Tibial artery (tissue), 4 donors: ENCODE measurements at regions not wholly inside any gene's neighbourhood (a gene's known extent, or its start where the extent isn't known, plus 50 kb on each side); places are given as distances from the start of the nearest gene placed in this dataset.

ENCODE experiments used
- DNase-seq, 2 donors: peaks; one replicate each; pipeline ENCODE4 v3.0.0-alpha.2; 2019
- H3K27ac ChIP-seq, 2 donors: fragments of 200-600 bp; sonication (generic) in 1 of 2; 1 replicate in 1 of 2; 2 replicates in 1 of 2; pipeline ENCODE4 v1.5.1; 2018 to 2019; ENCODE audit warnings: mild to moderate bottlenecking in 1 of 2
- H3K27me3 ChIP-seq, 2 donors: fragments of 200-600 bp; sonication (generic) in 1 of 2; one replicate each; pipeline versions ENCODE4 v1.5.1 to v1.6.0; 2016 to 2019
- H3K36me3 ChIP-seq, 3 donors: fragments of 200-600 bp; sonication (generic) in 2 of 3; one replicate each; pipeline ENCODE4 v1.5.1; 2016 to 2019; ENCODE audit warnings: mild to moderate bottlenecking in 2 of 3
- H3K4me1 ChIP-seq, 4 donors: fragments of 200-600 bp; sonication (generic) in 2 of 4; 1 replicate in 3 of 4; 2 replicates in 1 of 4; pipeline ENCODE4 v1.5.1; 2016 to 2019
- H3K4me3 ChIP-seq, 2 donors: fragments of 200-600 bp; sonication (generic) in 1 of 2; 1 replicate in 1 of 2; 2 replicates in 1 of 2; pipeline ENCODE4 v1.5.1; 2018 to 2019; ENCODE audit warnings: mild to moderate bottlenecking in 2 of 2
- H3K9me3 ChIP-seq, 3 donors: fragments of 200-600 bp; sonication (generic) in 1 of 3; one replicate each; pipeline ENCODE4 v1.5.1; 2016 to 2019
- CTCF ChIP-seq, 2 experiments: fragments of 200-600 bp in 1 of 2; fragments of 450-650 bp in 1 of 2; IDR thresholded peaks; one replicate each; pipeline ENCODE4 v1.5.1; 2017 to 2019; ENCODE audit warnings: antibody characterized with exemption in 2 of 2, mild to moderate bottlenecking in 1 of 2, moderate library complexity in 1 of 2
- intact Hi-C: fragments of 100-400 bp; cut with DNase I; formaldehyde crosslinking; loops from one replicate; pipeline ENCODE4 v1.15.0; 2023; ENCODE audit warnings: low total_unique reads

GRCh38 chr9:106693558-106693957 is 169.4 kb upstream of the ZNF462 start:
- Histone ChIP-seq H3K36me3 (no peaks in the 10 kb centered on the region), H3K4me1 (peaks cover 0 to 11% (median 2%) of the 10 kb centered on the region in 4 donors), H3K4me3 (no peak overlapping the region), H3K27me3 (no peaks in the 10 kb centered on the region), H3K27ac (no peak overlapping the region), H3K9me3 (no peaks in the 10 kb centered on the region)
- no peak for DNase-seq
- no peak for TF ChIP-seq CTCF (IDR thresholded peaks at IDR 0.05)
- intact Hi-C loops: no loop called here

- no peak for DNase-seq
- no peak for TF ChIP-seq CTCF (IDR thresholded peaks at IDR 0.05)
- Histone ChIP-seq H3K36me3 (no peaks in the 10 kb centered on the region), H3K4me3 (no peak overlapping the region), H3K9me3 (no peaks in the 10 kb centered on the region), H3K27ac (no peak overlapping the region), H3K27me3 (no peaks in the 10 kb centered on the region), H3K4me1 (peaks cover 0 to 11% (median 6%) of the 10 kb centered on the region in 4 donors)
- intact Hi-C loops: no loop called here
These were observed 166.2 kb upstream of the ZNF462 start for GRCh38 chr9:106696804-106697203.

- H3K27me3 ChIP-seq: no peaks in the 10 kb centered on the region
- no peaks in the 10 kb centered on the region for H3K9me3 ChIP-seq
- H3K4me1 ChIP-seq: peaks cover 0 to 11% (median 6%) of the 10 kb centered on the region in 4 donors
- no peak for TF ChIP-seq CTCF (IDR thresholded peaks at IDR 0.05)
- DNase-seq: no peak
- no peaks in the 10 kb centered on the region for H3K36me3 ChIP-seq
- intact Hi-C loops: no loop called here
- H3K4me3 ChIP-seq: peak overlapping the region in 1 of 2 donors; percentile 47
- peak overlapping the region in 1 of 2 donors; percentile 42 for H3K27ac ChIP-seq
These were observed 165.6 kb upstream of the ZNF462 start for GRCh38 chr9:106697390-106697749.

GRCh38 chr9:106697750-106698502 is 165.0 kb upstream of the ZNF462 start:
- no peaks in the 10 kb centered on the region for H3K9me3 ChIP-seq
- intact Hi-C loops: no loop called here
- no peak for TF ChIP-seq CTCF (IDR thresholded peaks at IDR 0.05)

GRCh38 chr9:106700676-106701075 is 162.3 kb upstream of the ZNF462 start:
- intact Hi-C loops: no loop called here
- Histone ChIP-seq H3K27me3 (no peaks in the 10 kb centered on the region), H3K4me3 (no peak overlapping the region), H3K27ac (no peak overlapping the region), H3K9me3 (no peaks in the 10 kb centered on the region), H3K36me3 (no peaks in the 10 kb centered on the region), H3K4me1 (peaks cover 0 to 11% (median 6%) of the 10 kb centered on the region in 4 donors)
- no peak for DNase-seq
- no peak for TF ChIP-seq CTCF (IDR thresholded peaks at IDR 0.05)

More at GRCh38 chr9:106697750-106698502, 165.0 kb upstream of the ZNF462 start:
- Histone ChIP-seq H3K4me3 (peak overlapping the region; percentile 38 to 47), H3K4me1 (peaks cover 0 to 11% (median 6%) of the 10 kb centered on the region in 4 donors), H3K27ac (peak overlapping the region; percentile 39 to 42), H3K27me3 (no peaks in the 10 kb centered on the region), H3K36me3 (no peaks in the 10 kb centered on the region)
- peak; percentile 37 to 75 for DNase-seq
